H1 (cell line): ENCODE measurements at regions not wholly inside any gene's neighbourhood (a gene's known extent, or its start where the extent isn't known, plus 50 kb on each side); places are given as distances from the start of the nearest gene placed in this dataset.

Source experiments
- CTCF ChIA-PET: fragments of 300-600 bp; sonication (Branson Sonifier 250); formaldehyde crosslinking; loops from one replicate; lab custom pipeline; 2021; ENCODE audit not compliant: partially characterized antibody; lab: Charles Lee
- POLR2A ChIA-PET: fragments of 300-600 bp; sonication (Branson Sonifier 250); formaldehyde crosslinking; loops from one replicate; lab custom pipeline; 2021; ENCODE audit warnings: inconsistent platforms; ENCODE audit not compliant: partially characterized antibody; lab: Charles Lee
- DNase-seq, 2 experiments: peaks; one replicate each; pipeline versions ENCODE4 v3.0.0 to v3.0.0-alpha.2; 2010 to 2022; ENCODE audit warnings: low spot score in 2 of 2, low read depth in 1 of 2, mixed read lengths in 1 of 2
- FAIRE-seq: peaks from 2 replicates; lab custom pipeline; 2011; peaks lifted over from hg19 to GRCh38; lab: Jason Lieb, UNC
- H2AFZ ChIP-seq: 2 replicates; pipeline ENCODE4 v1.8.1; 2012; ENCODE audit warnings: low read length, inconsistent platforms
- H2AK5ac ChIP-seq: 2 replicates; pipeline ENCODE4 v1.6.1; 2013; ENCODE audit warnings: low read depth, low read length
- H2BK120ac ChIP-seq: replicated peaks from 2 replicates; pipeline ENCODE3; 2013; ENCODE audit warnings: low read depth, low read length, inconsistent platforms
- H2BK12ac ChIP-seq: 2 replicates; pipeline ENCODE4 v1.6.1; 2013; ENCODE audit warnings: low read depth, low read length
- H2BK15ac ChIP-seq: 2 replicates; pipeline ENCODE4 v1.6.1; 2013; ENCODE audit warnings: low read length
- H2BK20ac ChIP-seq: 2 replicates; pipeline ENCODE4 v1.6.1; 2013; ENCODE audit warnings: low read length
- H2BK5ac ChIP-seq: 2 replicates; pipeline ENCODE4 v1.6.1; 2013; ENCODE audit warnings: low read depth, low read length
- H3K14ac ChIP-seq: 2 replicates; pipeline ENCODE4 v1.6.1; 2013; ENCODE audit warnings: inconsistent platforms; ENCODE audit not compliant: insufficient read length
- H3K18ac ChIP-seq: 2 replicates; pipeline ENCODE4 v1.6.1; 2013; ENCODE audit warnings: low read length; ENCODE audit errors: extremely low read depth
- H3K23ac ChIP-seq: 2 replicates; pipeline ENCODE4 v1.6.1; 2013; ENCODE audit warnings: inconsistent platforms; ENCODE audit not compliant: insufficient read length
- H3K23me2 ChIP-seq: 2 replicates; pipeline ENCODE4 v1.6.1; 2013; ENCODE audit warnings: low read depth, low read length
- H3K27ac ChIP-seq: 2 replicates; pipeline ENCODE4 v1.6.1; 2011; ENCODE audit warnings: low read depth, low read length, inconsistent platforms
- H3K27me3 ChIP-seq, 4 experiments: replicated peaks in 1 of 4; 1 replicate in 1 of 4; 2 replicates in 3 of 4; pipeline versions ENCODE4 v1.6.1 to v1.8.1; 2011 to 2013; ENCODE audit warnings: low read length in 3 of 4, mild to moderate bottlenecking in 3 of 4, inconsistent platforms in 2 of 4, mixed read lengths in 2 of 4, moderate library complexity in 1 of 4; ENCODE audit not compliant: control insufficient read depth in 3 of 4, insufficient read depth in 3 of 4; ENCODE audit errors: extremely low read depth in 1 of 4
- H3K36me3 ChIP-seq, 4 experiments: 2 replicates each; pipeline versions ENCODE4 v1.6.1 to v1.8.1; 2011 to 2013; ENCODE audit warnings: mild to moderate bottlenecking in 4 of 4, low read length in 3 of 4, moderate library complexity in 2 of 4, control low read depth in 1 of 4, inconsistent platforms in 1 of 4; ENCODE audit not compliant: insufficient read depth in 4 of 4, control insufficient read depth in 2 of 4
- H3K4ac ChIP-seq: replicated peaks from 2 replicates; pipeline ENCODE3; 2013; ENCODE audit warnings: low read length, low read depth, mixed read lengths, inconsistent platforms; ENCODE audit not compliant: insufficient read length
- H3K4me1 ChIP-seq, 4 experiments: replicated peaks in 1 of 4; 1 replicate in 1 of 4; 2 replicates in 3 of 4; pipeline versions ENCODE4 v1.6.1 to v1.8.1; 2011 to 2013; ENCODE audit warnings: low read length in 3 of 4, inconsistent platforms in 2 of 4, mixed read lengths in 1 of 4; ENCODE audit not compliant: insufficient read depth in 4 of 4, control insufficient read depth in 3 of 4
- H3K4me2 ChIP-seq, 2 experiments: 2 replicates each; pipeline versions ENCODE4 v1.6.1 to v1.8.1; 2011 to 2013; ENCODE audit warnings: low read depth in 2 of 2, low read length in 2 of 2, control low read depth in 1 of 2, inconsistent platforms in 1 of 2, mild to moderate bottlenecking in 1 of 2; ENCODE audit not compliant: insufficient read depth in 1 of 2
- H3K4me3 ChIP-seq, 4 experiments: fragments of 200-600, 300-600 bp in 1 of 4; sonication (generic), shearing (Covaris generic), sonication (Bioruptor Twin) in 1 of 4; 2 replicates each; pipeline versions ENCODE4 v1.5.1 to v1.8.1; 2011 to 2016; ENCODE audit warnings: low read length in 4 of 4, low read depth in 3 of 4, control low read depth in 2 of 4, inconsistent platforms in 2 of 4, mild to moderate bottlenecking in 2 of 4, mixed read lengths in 1 of 4, moderate library complexity in 1 of 4; ENCODE audit not compliant: insufficient read depth in 2 of 4; ENCODE audit errors: extremely low read depth in 1 of 4
- H3K56ac ChIP-seq: replicated peaks from 2 replicates; pipeline ENCODE3; 2013; ENCODE audit warnings: low read depth, mild to moderate bottlenecking, mixed read lengths, low read length, inconsistent platforms; ENCODE audit not compliant: insufficient read length
- H3K79me1 ChIP-seq: 2 replicates; pipeline ENCODE4 v1.6.1; 2013; ENCODE audit warnings: low read depth, low read length, control low read depth
- H3K79me2 ChIP-seq, 2 experiments: 2 replicates each; pipeline versions ENCODE4 v1.6.1 to v1.8.1; 2012 to 2013; ENCODE audit warnings: low read length in 2 of 2, mild to moderate bottlenecking in 2 of 2, inconsistent platforms in 1 of 2; ENCODE audit not compliant: insufficient read depth in 2 of 2, control insufficient read depth in 1 of 2
- H3K9ac ChIP-seq, 4 experiments: replicated peaks in 1 of 4; 1 replicate in 1 of 4; 2 replicates in 3 of 4; pipeline versions ENCODE4 v1.6.1 to v1.8.1; 2011 to 2013; ENCODE audit warnings: low read depth in 3 of 4, low read length in 3 of 4, control low read depth in 2 of 4, mild to moderate bottlenecking in 2 of 4, moderate library complexity in 2 of 4, inconsistent platforms in 1 of 4; ENCODE audit errors: extremely low read depth in 1 of 4
- H3K9me3 ChIP-seq, 2 experiments: 2 replicates each; pipeline versions ENCODE4 v1.6.1 to v1.8.1; 2012 to 2013; ENCODE audit warnings: mild to moderate bottlenecking in 2 of 2, moderate library complexity in 2 of 2, control low read depth in 1 of 2, inconsistent platforms in 1 of 2, low read depth in 1 of 2, low read length in 1 of 2, mixed read lengths in 1 of 2; ENCODE audit not compliant: insufficient read depth in 2 of 2
- H4K20me1 ChIP-seq, 2 experiments: replicated peaks in 1 of 2; 2 replicates each; pipeline versions ENCODE3 to v1.8.1; 2011 to 2013; ENCODE audit warnings: inconsistent platforms in 2 of 2, low read length in 2 of 2, mild to moderate bottlenecking in 1 of 2; ENCODE audit not compliant: insufficient read depth in 2 of 2, control insufficient read depth in 1 of 2
- H4K5ac ChIP-seq: 2 replicates; pipeline ENCODE4 v1.6.1; 2013; ENCODE audit warnings: low read length, low read depth, mixed read lengths, inconsistent platforms; ENCODE audit not compliant: insufficient read length
- H4K8ac ChIP-seq: 2 replicates; pipeline ENCODE4 v1.8.0; 2013; ENCODE audit warnings: mild to moderate bottlenecking, moderate library complexity, low read length, inconsistent platforms; ENCODE audit not compliant: insufficient read depth; ENCODE audit errors: extremely low read depth
- H4K91ac ChIP-seq: replicated peaks from 2 replicates; pipeline ENCODE3; 2013; ENCODE audit warnings: low read length, mixed read lengths, inconsistent platforms; ENCODE audit not compliant: insufficient read length
- BACH1 ChIP-seq: IDR thresholded peaks from 2 replicates; pipeline ENCODE4 v1.6.1; 2012; ENCODE audit warnings: low read length, improper control_type of control experiment
- CBX8 ChIP-seq: fragments of 300-800, 300-1000 bp; sonication (generic); IDR thresholded peaks from 2 replicates; pipeline ENCODE4 v1.7.1; 2016; ENCODE audit warnings: low read depth, low read length, borderline replicate concordance
- CHD1 ChIP-seq: IDR thresholded peaks from 2 replicates; pipeline ENCODE4 v1.6.1; 2012; ENCODE audit warnings: low read depth, low read length, improper control_type of control experiment
- CHD2 ChIP-seq: IDR thresholded peaks from 2 replicates; pipeline ENCODE4 v1.6.1; 2012; ENCODE audit warnings: low read length, improper control_type of control experiment
- CREB1 ChIP-seq: IDR thresholded peaks from 2 replicates; pipeline ENCODE4 v1.6.1; 2012; ENCODE audit warnings: inconsistent platforms
- EZH2 ChIP-seq: fragments of 200-600 bp; sonication (generic); IDR thresholded peaks from 2 replicates; pipeline ENCODE4 v1.7.1; 2012; ENCODE audit warnings: low read depth, mild to moderate bottlenecking, moderate library complexity, low read length, inconsistent platforms; ENCODE audit not compliant: severe bottlenecking
- MAFK ChIP-seq: IDR thresholded peaks from 2 replicates; pipeline ENCODE4 v1.6.1; 2012; ENCODE audit warnings: low read depth, mild to moderate bottlenecking, improper control_type of control experiment, low read length
- NRF1 ChIP-seq: IDR thresholded peaks from 2 replicates; pipeline ENCODE4 v1.6.1; 2011; ENCODE audit warnings: mild to moderate bottlenecking, low read depth, low read length, improper control_type of control experiment
- POLR2A ChIP-seq, 2 experiments: IDR thresholded peaks; 1 replicate in 1 of 2; 2 replicates in 1 of 2; pipeline ENCODE4 v1.6.1; 2011; ENCODE audit warnings: low read depth in 2 of 2, low read length in 2 of 2, mild to moderate bottlenecking in 2 of 2; ENCODE audit errors: control extremely low read depth in 1 of 2
- RBBP5 ChIP-seq: IDR thresholded peaks from 2 replicates; pipeline ENCODE4 v1.7.1; 2012; ENCODE audit warnings: low read depth, mild to moderate bottlenecking, inconsistent platforms, low read length, moderate library complexity, borderline replicate concordance
- SIX5 ChIP-seq: IDR thresholded peaks from 2 replicates; pipeline ENCODE4 v1.6.1; 2011; ENCODE audit warnings: mild to moderate bottlenecking, low read depth, low read length
- SUZ12 ChIP-seq: fragments of 200-600 bp; sonication (generic); IDR thresholded peaks from 2 replicates; pipeline ENCODE4 v1.6.1; 2012; ENCODE audit warnings: mild to moderate bottlenecking, inconsistent platforms, low read length, moderate library complexity, mixed read lengths
- TAF1 ChIP-seq: IDR thresholded peaks from 2 replicates; pipeline ENCODE4 v1.6.1; 2011; ENCODE audit warnings: mild to moderate bottlenecking, low read depth, low read length
- TEAD4 ChIP-seq: IDR thresholded peaks from 2 replicates; pipeline ENCODE4 v1.6.1; 2012; ENCODE audit warnings: low read depth, low read length, inconsistent platforms, mixed read lengths
- WGBS, 2 experiments: shearing (Covaris generic) in 1 of 2; methylation state at CpG; one replicate each; pipeline versions ENCODE4 v1.1.6 to v1.1.7; 2013 to 2015; ENCODE audit warnings: low lambda C conversion rate in 2 of 2, mixed read lengths in 2 of 2, inconsistent platforms in 1 of 2, low coverage in 1 of 2, missing lambda C conversion rate in 1 of 2; ENCODE audit not compliant: insufficient replicate concordance in 2 of 2, insufficient coverage in 1 of 2, insufficient read length in 1 of 2; ENCODE audit errors: extremely low coverage in 1 of 2, missing lambda C conversion rate in 1 of 2; 5-methylcytosine and 5-hydroxymethylcytosine counted together

DNA sequence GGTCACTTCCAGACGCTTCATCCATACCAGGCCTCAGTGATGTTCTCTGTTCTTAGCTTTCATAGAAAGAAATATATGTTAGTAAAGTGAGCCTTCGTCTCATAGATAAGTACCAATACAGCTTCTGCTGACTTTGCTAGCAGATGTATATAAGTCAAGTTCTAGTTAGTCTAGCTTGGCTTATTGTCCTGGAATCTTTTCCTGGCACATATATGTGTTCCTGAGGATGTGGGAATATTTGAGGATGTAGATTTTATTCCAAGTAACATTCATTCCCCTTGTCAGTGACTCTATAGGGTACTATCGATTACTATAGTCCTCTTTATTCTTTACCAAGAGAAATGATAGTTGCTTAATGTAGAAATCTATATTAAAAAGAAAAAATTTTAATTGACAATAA lies 135.2 kb upstream of the FAM9C start:
- H3K4me2 ChIP-seq, result no peak overlapping the region
- no peak for TF ChIP-seq SIX5
- no peak for TF ChIP-seq CHD2
- no peak for TF ChIP-seq EZH2
- TF ChIP-seq SUZ12, result no peak
- no peak for TF ChIP-seq TAF1
- TF ChIP-seq NRF1, result no peak
- no peak for TF ChIP-seq BACH1
- no peak for TF ChIP-seq CREB1
- no peak for TF ChIP-seq MAFK
- no peak for TF ChIP-seq RBBP5
- TF ChIP-seq CHD1, result no peak
- no peak for TF ChIP-seq TEAD4
- TF ChIP-seq CBX8, result no peak
- TF ChIP-seq POLR2A (IDR thresholded peaks at IDR 0.05; ENCODE audit: control extremely low read depth in 1 of 2, low read depth in 2 of 2, low read length in 2 of 2), result no peak
- H3K4me3 ChIP-seq, result no peak overlapping the region
- no peak overlapping the region for H3K9ac ChIP-seq
- no peak overlapping the region for H3K4ac ChIP-seq
- no peaks in the 10 kb centered on the region for H3K23me2 ChIP-seq
- no peak overlapping the region for H2BK20ac ChIP-seq
- no peak overlapping the region for H2BK120ac ChIP-seq
- H2AK5ac ChIP-seq, result no peak overlapping the region
- H2BK12ac ChIP-seq, result no peak overlapping the region
- H3K79me1 ChIP-seq, result no peaks in the 10 kb centered on the region
- WGBS, 2 experiments, result 91% methylated on average over 3 of the region's 3 CpGs; no CpG with 5 or more reads in 1 of the 2 experiments
- no peaks in the 10 kb centered on the region for H3K36me3 ChIP-seq
- no peak overlapping the region for H3K18ac ChIP-seq
- ChIA-PET CTCF (no interaction called here), POLR2A (no interaction called here)
- no peaks in the 10 kb centered on the region for H3K4me1 ChIP-seq
- H3K14ac ChIP-seq, result no peak overlapping the region
- no peak overlapping the region for H3K56ac ChIP-seq
- H3K23ac ChIP-seq, result no peak overlapping the region
- no peaks in the 10 kb centered on the region for H4K20me1 ChIP-seq
- no peaks in the 10 kb centered on the region for H3K27me3 ChIP-seq
- H2BK5ac ChIP-seq, result no peak overlapping the region
- H3K79me2 ChIP-seq, result no peaks in the 10 kb centered on the region
- no peak overlapping the region for H2BK15ac ChIP-seq
- H4K8ac ChIP-seq, result no peak overlapping the region
- H3K9me3 ChIP-seq, result no peaks in the 10 kb centered on the region
- DNase-seq, result no peak
- no peak overlapping the region for H2AFZ ChIP-seq
- no peak overlapping the region for H4K91ac ChIP-seq
- no peak overlapping the region for H3K27ac ChIP-seq
- no peak for FAIRE-seq
- H4K5ac ChIP-seq, result no peak overlapping the region
